CD4-positive, alpha-beta memory T cell (primary cell): ENCODE measurements at regions not wholly inside any gene's neighbourhood (a gene's known extent, or its start where the extent isn't known, plus 50 kb on each side); places are given as distances from the start of the nearest gene placed in this dataset.
A peak's percentile ranks its signal among the peaks of the same experiment; 100 is the strongest.

ENCODE experiments used
- CTCF ChIA-PET: fragments of 350-600 bp; sonication (Branson Sonifier 250); formaldehyde crosslinking; loops from one replicate; lab custom pipeline; 2021; ENCODE audit warnings: inconsistent platforms; ENCODE audit not compliant: partially characterized antibody; lab: Charles Lee
- POLR2A ChIA-PET: fragments of 350-600 bp; sonication (Branson Sonifier 250); formaldehyde crosslinking; loops from one replicate; lab custom pipeline; 2021; ENCODE audit not compliant: partially characterized antibody; lab: Charles Lee
- DNase-seq, 5 donors: peaks; one replicate each; pipeline versions ENCODE4 v3.0.0 to v3.0.0-alpha.2; 2020 to 2022; ENCODE audit warnings: mixed read lengths in 1 of 5
- H3K27ac ChIP-seq: one replicate; pipeline ENCODE4 v1.7.0; 2013; ENCODE audit warnings: low read depth, low read length
- H3K27me3 ChIP-seq: 2 replicates; pipeline ENCODE4 v1.7.0; 2013; ENCODE audit warnings: mild to moderate bottlenecking, low read length, moderate library complexity; ENCODE audit not compliant: insufficient read depth
- H3K36me3 ChIP-seq: 2 replicates; pipeline ENCODE4 v1.7.0; 2013; ENCODE audit warnings: mild to moderate bottlenecking, low read length, moderate library complexity; ENCODE audit not compliant: insufficient read depth
- H3K4me1 ChIP-seq: 2 replicates; pipeline ENCODE4 v1.7.0; 2013; ENCODE audit warnings: mild to moderate bottlenecking, low read length, moderate library complexity; ENCODE audit not compliant: insufficient read depth
- H3K4me3 ChIP-seq, 2 donors: one replicate each; pipeline ENCODE4 v1.7.0; 2013; ENCODE audit warnings: low read length in 2 of 2, mild to moderate bottlenecking in 1 of 2
- H3K9me3 ChIP-seq, 2 donors: one replicate each; pipeline ENCODE4 v1.7.0; 2013; ENCODE audit warnings: low read length in 2 of 2, control low read depth in 1 of 2; ENCODE audit not compliant: control insufficient read depth in 1 of 2
- H3K27ac Mint-ChIP-seq, 7 donors: one replicate each; pipeline ENCODE4 v1.8.0; 2020 to 2021; ENCODE audit warnings: mixed read lengths in 7 of 7, mild to moderate bottlenecking in 6 of 7, inconsistent platforms in 3 of 7, moderate library complexity in 3 of 7
- H3K27me3 Mint-ChIP-seq, 2 donors: one replicate each; pipeline ENCODE4 v1.8.0; 2020 to 2021; ENCODE audit warnings: mixed read lengths in 2 of 2
- H3K36me3 Mint-ChIP-seq, 2 donors: one replicate each; pipeline ENCODE4 v1.8.0; 2020 to 2021; ENCODE audit warnings: mixed read lengths in 2 of 2, inconsistent platforms in 1 of 2, mild to moderate bottlenecking in 1 of 2
- H3K4me1 Mint-ChIP-seq, 4 donors: one replicate each; pipeline ENCODE4 v1.8.0; 2020 to 2021; ENCODE audit warnings: mixed read lengths in 4 of 4, mild to moderate bottlenecking in 1 of 4
- H3K4me3 Mint-ChIP-seq, 8 donors: one replicate each; pipeline ENCODE4 v1.8.0; 2020 to 2021; ENCODE audit warnings: mixed read lengths in 8 of 8, mild to moderate bottlenecking in 7 of 8, moderate library complexity in 6 of 8, inconsistent platforms in 3 of 8
- H3K9me3 Mint-ChIP-seq, 8 donors: one replicate each; pipeline ENCODE4 v1.8.0; 2020 to 2021; ENCODE audit warnings: mixed read lengths in 8 of 8, mild to moderate bottlenecking in 5 of 8, inconsistent platforms in 3 of 8, moderate library complexity in 1 of 8
- intact Hi-C: fragments of 100-400 bp; cut with micrococcal nuclease; formaldehyde crosslinking; loops from one replicate; pipeline ENCODE4 v1.15.1; 2023

DNA sequence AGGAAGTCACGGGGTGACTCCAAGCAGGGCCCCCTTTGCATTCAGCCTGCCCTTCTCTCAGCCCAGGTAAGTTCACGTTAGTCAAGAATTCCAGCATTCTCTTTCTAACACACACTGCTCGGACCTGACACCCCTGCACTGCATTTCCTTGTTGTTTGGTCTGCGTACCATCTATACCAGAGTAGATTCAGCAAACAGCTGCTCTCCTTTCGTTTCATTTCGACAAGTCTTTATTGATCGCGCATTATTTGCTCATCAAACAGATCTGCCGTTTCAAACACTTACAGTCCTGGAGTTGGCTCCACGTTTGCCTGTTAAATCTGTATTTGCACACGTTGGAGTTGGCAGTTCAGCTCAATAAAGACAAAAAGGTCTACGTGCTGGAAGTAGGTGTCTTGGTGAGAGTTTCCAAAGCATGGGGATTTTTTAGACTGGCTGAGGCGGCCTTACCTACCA is 495.1 kb downstream of the RPS24 start:
- H3K4me1 ChIP-seq, result no peaks in the 10 kb centered on the region
- ChIA-PET CTCF (no interaction called here), POLR2A (no interaction called here)
- Mint-ChIP-seq H3K27ac (no peak overlapping the region), H3K4me1 (no peaks in the 10 kb centered on the region), H3K27me3 (peaks cover 5 to 11% of the 10 kb centered on the region in 2 donors), H3K9me3 (no peaks in the 10 kb centered on the region), H3K4me3 (no peak overlapping the region), H3K36me3 (no peaks in the 10 kb centered on the region)
- DNase-seq, result no peak
- H3K27ac ChIP-seq, result no peak overlapping the region
- no peaks in the 10 kb centered on the region for H3K9me3 ChIP-seq
- H3K36me3 ChIP-seq, result no peaks in the 10 kb centered on the region
- no peaks in the 10 kb centered on the region for H3K27me3 ChIP-seq
- intact Hi-C loops, result no loop called here
- no peak overlapping the region for H3K4me3 ChIP-seq

DNA sequence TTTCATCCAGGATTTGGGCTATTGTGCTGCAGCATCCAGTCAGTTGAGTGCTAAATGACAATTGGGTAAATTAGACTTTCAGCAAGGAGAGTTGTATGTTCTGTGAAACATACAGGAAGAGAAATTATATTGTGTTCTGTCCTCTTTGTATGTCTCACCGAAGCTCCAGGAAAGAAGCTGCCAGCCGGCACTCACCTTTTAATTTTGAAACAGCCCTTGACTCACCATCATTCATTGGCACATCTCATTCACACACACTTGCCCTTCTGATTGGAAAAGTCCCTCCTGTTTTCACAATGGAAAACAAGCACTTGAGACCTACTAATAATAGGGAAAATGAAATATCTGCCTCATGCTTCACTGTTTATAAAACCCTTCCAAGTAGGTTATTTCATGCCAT is 495.6 kb downstream of the RPS24 start:
- DNase-seq, result no peak
- POLR2A ChIA-PET, result no interaction called here

DNA sequence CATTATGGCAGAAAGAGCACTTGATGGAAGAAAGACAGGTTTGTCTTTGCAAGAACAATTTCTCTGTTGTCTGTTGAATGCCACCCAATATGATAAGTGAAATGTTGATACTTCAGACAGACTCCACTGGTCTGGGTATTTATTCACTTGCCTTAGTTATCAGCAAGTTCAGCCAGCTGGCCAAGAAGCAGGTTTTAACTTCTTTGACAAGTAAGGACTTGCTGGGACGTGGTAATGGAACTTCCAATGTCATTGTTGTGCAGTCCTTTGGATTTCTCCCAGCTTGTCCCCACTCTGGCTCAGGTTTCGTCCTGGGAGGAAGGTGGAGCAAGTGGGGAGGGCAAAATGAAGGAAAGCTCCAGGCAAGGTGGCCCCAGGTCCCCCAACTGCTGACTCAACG is 497.4 kb downstream of the RPS24 start:
- Mint-ChIP-seq H3K9me3 (no peaks in the 10 kb centered on the region), H3K36me3 (no peaks in the 10 kb centered on the region), H3K27ac (no peak overlapping the region), H3K4me3 (no peak overlapping the region), H3K27me3 (peaks cover 5 to 11% of the 10 kb centered on the region in 2 donors), H3K4me1 (no peaks in the 10 kb centered on the region)
- Histone ChIP-seq H3K9me3 (no peaks in the 10 kb centered on the region), H3K36me3 (no peaks in the 10 kb centered on the region), H3K4me1 (no peaks in the 10 kb centered on the region), H3K27ac (no peak overlapping the region), H3K27me3 (no peaks in the 10 kb centered on the region), H3K4me3 (no peak overlapping the region)
- no peak for DNase-seq
- ChIA-PET CTCF (no interaction called here), POLR2A (no interaction called here)
- intact Hi-C loops, result no loop called here

More for the DNA sequence above, 495.6 kb downstream of the RPS24 start:
- Histone ChIP-seq H3K36me3 (no peaks in the 10 kb centered on the region), H3K27me3 (no peaks in the 10 kb centered on the region), H3K9me3 (no peaks in the 10 kb centered on the region), H3K4me1 (no peaks in the 10 kb centered on the region), H3K27ac (no peak overlapping the region), H3K4me3 (no peak overlapping the region)
- Mint-ChIP-seq H3K36me3 (no peaks in the 10 kb centered on the region), H3K4me1 (no peaks in the 10 kb centered on the region), H3K4me3 (no peak overlapping the region), H3K27me3 (peaks cover 5 to 11% of the 10 kb centered on the region in 2 donors), H3K27ac (no peak overlapping the region), H3K9me3 (no peaks in the 10 kb centered on the region)
- CTCF ChIA-PET, result no interaction called here
- intact Hi-C loops, result no loop called here

DNA sequence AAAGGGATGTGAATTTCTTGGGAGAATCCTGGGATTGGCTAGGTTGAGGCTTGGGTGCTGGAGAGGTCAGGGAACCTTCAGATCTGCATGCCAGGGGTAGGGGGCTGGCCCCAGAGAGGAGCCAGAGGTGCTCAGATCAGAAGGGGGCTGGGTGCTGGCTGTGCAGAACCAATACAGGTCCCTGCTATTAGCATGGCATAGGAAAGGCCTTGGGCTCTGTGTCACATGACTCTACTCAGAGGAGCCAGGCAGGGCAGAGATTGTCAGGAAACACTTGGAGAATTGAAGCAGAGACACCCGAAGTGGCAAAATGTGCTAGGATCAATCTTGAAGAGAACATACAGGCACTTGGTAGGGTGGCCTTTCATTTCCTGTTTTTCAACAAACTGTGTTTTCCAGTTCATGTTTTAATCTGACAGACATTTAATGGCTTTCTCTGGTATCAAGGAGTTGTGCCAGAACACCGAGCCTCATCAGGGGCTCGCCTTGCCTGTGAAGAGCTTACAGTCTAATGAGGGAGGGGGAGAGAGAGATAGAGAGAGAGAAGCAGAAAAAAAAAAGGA is 498.9 kb downstream of the RPS24 start:
- ChIA-PET CTCF (no interaction called here), POLR2A (no interaction called here)
- no peaks in the 10 kb centered on the region for H3K4me1 Mint-ChIP-seq
- H3K27ac Mint-ChIP-seq, result peak overlapping the region in 1 of 7 donors; percentile 21
- H3K4me3 Mint-ChIP-seq, result no peak overlapping the region
- peaks cover 5 to 11% of the 10 kb centered on the region in 2 donors for H3K27me3 Mint-ChIP-seq
- H3K36me3 ChIP-seq, result no peaks in the 10 kb centered on the region
- intact Hi-C loops, result no loop called here
- no peaks in the 10 kb centered on the region for H3K9me3 ChIP-seq
- H3K9me3 Mint-ChIP-seq, result peaks cover 0 to 2% (median 0%) of the 10 kb centered on the region in 8 donors
- H3K4me3 ChIP-seq, result no peak overlapping the region
- peaks cover 5% of the 10 kb centered on the region for H3K27me3 ChIP-seq
- H3K4me1 ChIP-seq, result no peaks in the 10 kb centered on the region
- no peaks in the 10 kb centered on the region for H3K36me3 Mint-ChIP-seq
- H3K27ac ChIP-seq, result no peak overlapping the region
- no peak for DNase-seq

DNA sequence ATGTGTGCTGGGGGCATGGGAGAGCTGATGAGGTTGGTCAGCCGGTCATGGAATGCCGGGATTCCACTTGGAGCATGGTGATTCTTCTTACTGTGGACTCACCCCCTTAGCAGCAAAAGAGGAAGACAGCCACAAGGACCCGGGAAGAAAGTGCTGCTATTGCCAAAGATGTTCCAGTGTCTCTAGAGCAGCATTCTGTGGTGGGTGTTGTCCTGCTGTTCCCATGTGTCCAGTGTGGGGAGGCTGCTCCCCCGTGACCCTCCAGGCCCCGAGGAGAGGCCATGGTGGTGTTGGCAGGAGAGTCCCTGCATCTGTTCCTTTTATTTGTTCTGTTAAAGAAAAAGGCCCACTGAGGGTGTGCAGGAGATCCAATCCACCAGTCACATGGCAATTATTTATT is 499.4 kb downstream of the RPS24 start:
- peaks cover 5% of the 10 kb centered on the region for H3K27me3 ChIP-seq
- Mint-ChIP-seq H3K27me3 (peaks cover 5 to 9% of the 10 kb centered on the region in 2 donors), H3K4me1 (no peaks in the 10 kb centered on the region), H3K4me3 (no peak overlapping the region), H3K27ac (no peak overlapping the region), H3K36me3 (no peaks in the 10 kb centered on the region), H3K9me3 (peaks cover 0 to 2% (median 0%) of the 10 kb centered on the region in 8 donors)
- ChIA-PET CTCF (no interaction called here), POLR2A (no interaction called here)
- H3K27ac ChIP-seq, result no peak overlapping the region
- H3K9me3 ChIP-seq, result no peaks in the 10 kb centered on the region
- intact Hi-C loops, result no loop called here
- H3K36me3 ChIP-seq, result no peaks in the 10 kb centered on the region
- H3K4me1 ChIP-seq, result no peaks in the 10 kb centered on the region
- H3K4me3 ChIP-seq, result no peak overlapping the region
- no peak for DNase-seq

DNA sequence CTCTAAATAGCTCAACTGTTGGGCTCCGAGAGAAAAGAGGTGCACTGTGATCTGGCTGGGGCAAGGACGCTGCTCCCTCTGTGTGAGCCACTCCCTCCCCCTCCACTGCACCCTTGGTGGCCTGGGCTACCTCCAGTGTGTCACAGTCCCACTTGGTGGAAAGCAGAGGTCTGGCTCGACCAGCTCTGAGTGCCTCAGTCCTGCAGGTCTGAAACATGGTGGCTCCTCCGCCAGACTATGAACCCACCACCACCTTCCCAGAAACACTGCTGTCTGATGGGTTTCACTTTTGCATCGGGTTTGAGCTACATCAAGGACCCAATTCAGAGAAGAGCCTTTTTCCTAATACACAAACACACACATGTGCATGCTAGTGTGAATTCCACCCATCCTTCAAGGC is 500.1 kb downstream of the RPS24 start:
- CTCF ChIA-PET, result interaction anchor here (0.9 kb wide), 1 partner anchor 488 kb away, joined by 4 read pairs; no protein-coding TSS in a partner anchor
- POLR2A ChIA-PET, result no interaction called here
- no peak overlapping the region for H3K27ac ChIP-seq
- no peak for DNase-seq
- peaks cover 5% of the 10 kb centered on the region for H3K27me3 ChIP-seq
- no peak overlapping the region for H3K4me3 ChIP-seq
- H3K4me3 Mint-ChIP-seq, result no peak overlapping the region
- peaks cover 5 to 9% of the 10 kb centered on the region in 2 donors for H3K27me3 Mint-ChIP-seq
- H3K9me3 Mint-ChIP-seq, result peaks cover 0 to 2% (median 0%) of the 10 kb centered on the region in 8 donors
- no peaks in the 10 kb centered on the region for H3K4me1 ChIP-seq
- H3K27ac Mint-ChIP-seq, result no peak overlapping the region
- H3K36me3 ChIP-seq, result no peaks in the 10 kb centered on the region
- H3K4me1 Mint-ChIP-seq, result no peaks in the 10 kb centered on the region
- H3K36me3 Mint-ChIP-seq, result no peaks in the 10 kb centered on the region
- intact Hi-C loops, result no loop called here
- H3K9me3 ChIP-seq, result no peaks in the 10 kb centered on the region

DNA sequence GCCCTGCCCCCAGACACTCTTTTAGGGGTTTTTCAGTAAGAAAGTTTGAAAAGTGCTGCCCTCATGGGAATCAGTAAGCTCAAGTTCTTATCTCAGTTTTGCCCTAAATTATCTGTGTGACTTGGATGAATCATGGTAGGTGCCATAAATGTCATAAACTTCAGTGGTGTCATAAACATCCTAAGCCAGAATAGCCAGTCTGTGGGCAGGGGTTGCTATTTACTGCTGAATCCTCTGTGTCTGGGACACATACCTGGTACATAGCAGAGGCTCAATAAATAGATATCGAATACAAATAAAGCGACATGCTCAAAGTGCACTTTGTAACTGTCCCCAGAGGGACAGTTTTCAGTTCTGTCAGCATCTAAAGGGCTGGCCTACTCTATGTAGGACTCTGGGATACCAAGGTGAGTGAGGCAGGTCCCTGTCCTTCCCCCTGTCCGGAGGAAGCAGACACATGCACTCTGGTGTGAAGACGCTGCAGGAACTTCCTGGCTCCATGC is 502.1 kb downstream of the RPS24 start:
- peaks cover 5% of the 10 kb centered on the region for H3K27me3 ChIP-seq
- Mint-ChIP-seq H3K9me3 (peaks cover 0 to 5% (median 0%) of the 10 kb centered on the region in 8 donors), H3K4me1 (no peaks in the 10 kb centered on the region), H3K27ac (no peak overlapping the region), H3K4me3 (no peak overlapping the region), H3K36me3 (no peaks in the 10 kb centered on the region), H3K27me3 (peaks cover 9 to 17% of the 10 kb centered on the region in 2 donors)
- no peak for DNase-seq
- CTCF ChIA-PET, result no interaction called here
- H3K36me3 ChIP-seq, result no peaks in the 10 kb centered on the region
- H3K4me1 ChIP-seq, result no peaks in the 10 kb centered on the region
- no peak overlapping the region for H3K27ac ChIP-seq
- H3K9me3 ChIP-seq, result no peaks in the 10 kb centered on the region
- H3K4me3 ChIP-seq, result no peak overlapping the region
- POLR2A ChIA-PET, result no interaction called here
- intact Hi-C loops, result no loop called here
